Activated T-cell treated with anti-CD3 and anti-CD28 coated beads, Interleukin-2, amount 50 U/mL, for 24 hours (primary cell): ENCODE measurements at regions not wholly inside any gene's neighbourhood (a gene's known extent, or its start where the extent isn't known, plus 50 kb on each side); places are given as distances from the start of the nearest gene placed in this dataset.
"Not testable (repeated sequence)": the region's sequence is repeated elsewhere in the genome, so short reads cannot be mapped to it uniquely, and the experiment has no call there.

Source experiments
- DNase-seq: peaks from one replicate; pipeline ENCODE4 v3.0.0-alpha.2; 2020
- H3K27ac Mint-ChIP-seq: 2 replicates; pipeline ENCODE4 v1.8.0; 2020; ENCODE audit warnings: mild to moderate bottlenecking, mixed read lengths
- H3K27me3 Mint-ChIP-seq: 2 replicates; pipeline ENCODE4 v1.8.0; 2020; ENCODE audit warnings: mixed read lengths
- H3K36me3 Mint-ChIP-seq: 2 replicates; pipeline ENCODE4 v1.8.0; 2020; ENCODE audit warnings: low read depth, mixed read lengths
- H3K4me1 Mint-ChIP-seq: 2 replicates; pipeline ENCODE4 v1.8.0; 2020; ENCODE audit warnings: low read depth, mixed read lengths
- H3K4me3 Mint-ChIP-seq: 2 replicates; pipeline ENCODE4 v1.8.0; 2020; ENCODE audit warnings: mild to moderate bottlenecking, moderate library complexity, mixed read lengths
- H3K9me3 Mint-ChIP-seq: 2 replicates; pipeline ENCODE4 v1.8.0; 2020; ENCODE audit warnings: mixed read lengths

DNA sequence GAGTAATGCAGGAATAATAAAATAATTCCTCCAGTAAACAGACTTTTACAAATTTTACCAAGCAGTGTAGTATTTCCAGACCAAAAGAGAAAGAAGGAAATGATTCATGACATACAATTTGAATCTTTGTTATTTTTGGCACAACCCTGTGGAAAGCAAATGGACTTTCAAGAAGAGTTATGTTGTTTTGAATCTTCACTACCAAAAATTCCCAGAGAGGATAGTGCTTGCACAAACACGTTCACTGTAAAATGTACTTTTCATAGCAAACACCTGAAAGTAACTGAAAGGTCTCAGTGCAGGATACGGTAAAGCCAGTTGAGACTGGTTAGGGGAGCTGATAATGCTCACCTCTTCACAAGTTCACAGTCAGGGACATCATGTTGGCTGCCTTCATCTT is 107.1 kb downstream of the USP22 start:
- Mint-ChIP-seq H3K36me3 (no peaks in the 10 kb centered on the region), H3K4me3 (no peak overlapping the region), H3K27ac (no peak overlapping the region), H3K4me1 (peaks cover 1% of the 10 kb centered on the region), H3K9me3 (no peaks in the 10 kb centered on the region), H3K27me3 (no peaks in the 10 kb centered on the region)
- DNase-seq, result no peak

DNA sequence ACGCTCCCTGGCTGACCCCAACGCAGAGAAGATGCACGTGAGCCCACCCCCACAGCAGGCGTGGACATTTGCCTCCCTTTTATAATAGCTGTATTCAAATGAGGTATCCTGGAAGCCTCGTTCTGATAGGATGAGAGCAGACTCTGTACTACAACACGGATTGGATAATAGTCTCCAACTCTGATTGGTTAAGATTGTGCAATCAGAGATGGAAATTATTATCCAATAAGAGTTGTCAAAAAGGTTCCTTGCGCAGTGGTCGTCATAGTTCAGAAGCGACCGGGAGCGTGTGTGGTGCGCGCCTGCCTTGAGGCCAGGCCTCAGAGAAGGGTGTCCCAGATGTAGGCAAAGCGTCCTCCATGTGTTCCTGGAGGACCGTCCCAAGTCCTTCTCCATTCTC is 104.6 kb downstream of the USP22 start:
- DNase-seq, result no peak
- Mint-ChIP-seq H3K4me3 (no peak overlapping the region), H3K9me3 (no peaks in the 10 kb centered on the region), H3K36me3 (no peaks in the 10 kb centered on the region), H3K4me1 (peaks cover 1% of the 10 kb centered on the region), H3K27ac (no peak overlapping the region), H3K27me3 (no peaks in the 10 kb centered on the region)

DNA sequence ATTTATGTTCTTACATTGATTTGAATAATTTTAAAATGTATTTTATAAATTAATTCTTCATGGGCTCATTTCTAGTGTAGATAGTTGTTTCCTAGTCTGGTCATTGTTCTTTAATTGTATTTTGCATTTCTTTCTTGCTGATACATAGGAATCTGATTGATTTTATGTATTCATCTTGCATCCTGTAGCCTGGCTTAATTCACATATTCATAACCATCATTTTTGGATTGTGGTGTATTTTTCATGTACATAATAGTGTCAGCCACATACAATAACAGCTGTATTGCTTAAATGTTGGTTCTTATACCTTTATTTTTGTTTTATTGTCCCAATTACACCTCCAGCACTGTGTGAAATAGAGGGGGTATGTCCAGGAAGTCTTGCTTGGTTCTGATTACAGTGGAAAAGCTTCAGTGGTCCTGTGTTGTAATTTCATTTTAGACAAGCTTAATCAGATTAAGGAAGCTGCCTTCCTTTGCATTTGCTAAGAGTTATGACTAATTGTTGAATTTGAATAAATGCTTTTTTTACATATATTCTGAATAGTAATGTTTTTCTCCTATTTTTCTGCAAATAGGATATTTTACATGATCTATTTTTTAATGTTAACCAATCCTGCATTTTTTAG is 103.7 kb downstream of the USP22 start:
- Mint-ChIP-seq H3K36me3 (no peaks in the 10 kb centered on the region), H3K4me3 (no peak overlapping the region), H3K9me3 (no peaks in the 10 kb centered on the region), H3K4me1 (peaks cover 1% of the 10 kb centered on the region), H3K27ac (no peak overlapping the region), H3K27me3 (no peaks in the 10 kb centered on the region)
- no peak for DNase-seq

DNA sequence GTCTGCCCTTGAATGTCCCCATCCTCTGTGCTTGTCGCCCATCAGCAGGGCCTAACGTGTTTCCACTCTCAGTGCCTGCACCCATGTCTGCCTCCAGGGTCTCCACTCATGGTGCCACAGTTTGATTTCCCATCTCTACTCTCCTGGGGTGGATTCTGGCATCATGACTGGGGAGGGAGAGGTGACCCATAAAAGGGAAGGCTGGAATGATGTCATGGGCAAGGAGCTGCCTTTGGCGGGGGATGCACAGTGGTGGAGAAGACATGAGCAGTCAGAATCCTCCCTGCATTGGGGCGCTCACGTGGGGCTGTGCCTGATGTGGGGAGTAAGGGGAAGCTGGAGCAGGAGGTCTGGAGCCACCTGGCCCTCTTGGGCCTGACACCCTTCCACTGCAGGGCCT is 100.9 kb downstream of the USP22 start:
- H3K4me1 Mint-ChIP-seq, result no peaks in the 10 kb centered on the region
- no peaks in the 10 kb centered on the region for H3K9me3 Mint-ChIP-seq
- DNase-seq, result no peak
- no peak overlapping the region for H3K27ac Mint-ChIP-seq
- H3K4me3 Mint-ChIP-seq, result no peak overlapping the region
- no peaks in the 10 kb centered on the region for H3K36me3 Mint-ChIP-seq
- peaks cover 4% of the 10 kb centered on the region for H3K27me3 Mint-ChIP-seq

DNA sequence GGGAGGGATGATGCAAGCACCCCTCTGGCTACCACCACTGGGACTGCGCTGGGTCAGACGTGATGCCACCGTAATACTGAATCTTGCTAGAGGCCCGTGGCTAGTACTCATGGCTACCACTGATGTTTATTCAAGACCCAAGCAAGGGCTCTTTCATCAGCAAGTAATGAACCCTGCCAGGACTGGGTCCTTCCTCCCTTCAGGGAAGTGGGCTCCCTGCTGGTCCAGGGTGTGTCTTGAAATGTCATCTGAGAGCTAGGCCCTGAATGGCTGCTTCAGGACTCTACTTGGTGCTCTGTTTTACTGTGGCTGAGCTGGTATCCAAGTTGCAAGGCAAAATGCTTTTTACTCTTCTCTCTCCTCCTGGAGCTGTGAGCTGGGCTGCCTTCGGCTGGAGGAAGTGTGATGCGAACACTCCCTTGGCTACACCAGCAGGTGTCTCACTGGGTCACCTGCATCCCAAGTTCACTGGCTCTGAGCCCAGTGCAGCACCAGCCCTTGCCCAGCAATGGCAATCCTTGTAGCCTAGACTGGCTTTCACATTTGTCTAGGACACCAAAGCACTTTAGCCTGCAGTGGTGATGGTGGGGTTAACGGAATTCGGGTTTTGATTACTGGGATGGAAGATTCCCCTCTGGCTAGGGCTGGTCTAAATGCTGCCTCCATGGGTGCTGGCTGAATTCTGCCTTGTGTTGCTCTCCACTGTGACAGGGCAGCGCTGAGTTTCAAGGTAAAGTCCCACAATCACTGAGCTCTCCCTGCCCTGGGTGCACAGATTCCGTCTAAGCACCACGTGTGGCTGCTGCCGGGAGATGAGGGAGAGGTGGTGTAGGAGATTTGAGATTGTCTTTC is 98.6 kb downstream of the USP22 start:
- H3K27ac Mint-ChIP-seq, result no peak overlapping the region
- H3K9me3 Mint-ChIP-seq, result no peaks in the 10 kb centered on the region
- no peaks in the 10 kb centered on the region for H3K36me3 Mint-ChIP-seq
- no peak overlapping the region for H3K4me3 Mint-ChIP-seq
- peaks cover 5% of the 10 kb centered on the region for H3K4me1 Mint-ChIP-seq
- no peak for DNase-seq
- peaks cover 8% of the 10 kb centered on the region for H3K27me3 Mint-ChIP-seq

DNA sequence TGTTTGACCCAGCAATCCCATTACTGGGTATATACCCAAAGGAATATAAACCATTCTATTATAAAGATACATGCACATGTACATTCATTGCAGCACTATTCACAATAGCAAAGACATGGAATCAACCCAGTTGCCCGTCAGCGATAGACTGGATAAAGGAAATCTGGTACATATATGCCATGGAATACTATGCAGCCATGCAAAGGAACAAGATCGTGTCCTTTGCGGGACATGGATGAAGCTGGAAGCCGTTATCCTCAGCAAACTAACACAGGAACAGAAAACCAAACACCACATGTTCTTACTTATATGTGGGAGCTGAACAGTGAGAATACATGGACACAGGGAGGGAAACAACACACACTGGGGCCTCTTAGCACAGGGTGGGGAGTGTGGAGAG is 95.1 kb downstream of the USP22 start:
- DNase-seq, H3K4me3 Mint-ChIP-seq, H3K36me3 Mint-ChIP-seq, H3K27ac Mint-ChIP-seq, H3K4me1 Mint-ChIP-seq, H3K9me3 Mint-ChIP-seq: not testable (repeated sequence)
- peaks cover 28% of the 10 kb centered on the region for H3K27me3 Mint-ChIP-seq

DNA sequence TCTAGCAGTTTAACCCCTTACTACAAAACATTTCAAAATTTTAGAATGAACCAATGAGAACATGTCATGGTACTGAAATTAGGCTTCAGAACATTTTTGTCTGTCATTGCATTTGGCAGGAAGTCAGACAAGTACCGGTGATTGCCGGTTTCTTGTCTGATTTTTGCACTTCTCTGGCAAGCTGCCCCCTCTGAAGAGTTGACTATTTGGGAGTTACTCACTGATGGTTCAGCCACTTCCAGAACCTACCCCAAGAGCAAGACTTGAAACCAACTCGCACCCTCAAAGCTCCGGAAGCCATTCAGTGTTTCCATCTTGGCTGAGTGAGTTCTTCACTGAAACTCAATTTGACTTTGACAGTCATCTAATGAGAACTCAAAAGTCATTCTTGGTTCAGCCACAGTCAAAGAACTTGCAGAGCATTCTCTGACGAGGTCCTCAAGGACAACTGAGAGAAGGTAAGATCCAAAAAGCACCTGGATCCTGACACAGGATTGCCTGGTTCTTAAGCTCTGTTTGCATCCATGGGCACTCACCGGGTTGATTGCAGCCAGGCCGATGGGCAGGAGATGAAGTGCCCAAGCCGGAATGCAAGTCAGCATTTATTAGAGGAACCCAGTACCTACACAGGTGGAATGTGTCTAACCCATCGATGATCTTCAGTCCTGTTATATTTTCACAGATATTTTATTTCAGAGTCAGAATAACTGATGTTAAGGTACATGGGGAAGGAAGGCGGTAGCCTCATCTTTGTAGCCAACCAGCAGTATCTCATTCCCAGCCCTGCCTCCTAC is 93.6 kb downstream of the USP22 start:
- DNase-seq, result no peak
- no peaks in the 10 kb centered on the region for H3K9me3 Mint-ChIP-seq
- peaks cover 8% of the 10 kb centered on the region for H3K4me1 Mint-ChIP-seq
- peak overlapping the region; percentile 61 for H3K27ac Mint-ChIP-seq
- H3K27me3 Mint-ChIP-seq, result peaks cover 28% of the 10 kb centered on the region
- H3K36me3 Mint-ChIP-seq, result no peaks in the 10 kb centered on the region
- no peak overlapping the region for H3K4me3 Mint-ChIP-seq
